H1 (cell line): ENCODE measurements at regions not wholly inside any gene's neighbourhood (a gene's known extent, or its start where the extent isn't known, plus 50 kb on each side); places are given as distances from the start of the nearest gene placed in this dataset.

Experiments
- CTCF ChIA-PET: fragments of 300-600 bp; sonication (Branson Sonifier 250); formaldehyde crosslinking; loops from one replicate; lab custom pipeline; 2021; ENCODE audit not compliant: partially characterized antibody; lab: Charles Lee
- POLR2A ChIA-PET: fragments of 300-600 bp; sonication (Branson Sonifier 250); formaldehyde crosslinking; loops from one replicate; lab custom pipeline; 2021; ENCODE audit warnings: inconsistent platforms; ENCODE audit not compliant: partially characterized antibody; lab: Charles Lee
- DNase-seq, 2 experiments: peaks; one replicate each; pipeline versions ENCODE4 v3.0.0 to v3.0.0-alpha.2; 2010 to 2022; ENCODE audit warnings: low spot score in 2 of 2, low read depth in 1 of 2, mixed read lengths in 1 of 2
- FAIRE-seq: peaks from 2 replicates; lab custom pipeline; 2011; peaks lifted over from hg19 to GRCh38; lab: Jason Lieb, UNC
- H2AFZ ChIP-seq: 2 replicates; pipeline ENCODE4 v1.8.1; 2012; ENCODE audit warnings: low read length, inconsistent platforms
- H2AK5ac ChIP-seq: 2 replicates; pipeline ENCODE4 v1.6.1; 2013; ENCODE audit warnings: low read depth, low read length
- H2BK120ac ChIP-seq: replicated peaks from 2 replicates; pipeline ENCODE3; 2013; ENCODE audit warnings: low read depth, low read length, inconsistent platforms
- H2BK12ac ChIP-seq: 2 replicates; pipeline ENCODE4 v1.6.1; 2013; ENCODE audit warnings: low read depth, low read length
- H2BK15ac ChIP-seq: 2 replicates; pipeline ENCODE4 v1.6.1; 2013; ENCODE audit warnings: low read length
- H2BK20ac ChIP-seq: 2 replicates; pipeline ENCODE4 v1.6.1; 2013; ENCODE audit warnings: low read length
- H2BK5ac ChIP-seq: 2 replicates; pipeline ENCODE4 v1.6.1; 2013; ENCODE audit warnings: low read depth, low read length
- H3K14ac ChIP-seq: 2 replicates; pipeline ENCODE4 v1.6.1; 2013; ENCODE audit warnings: inconsistent platforms; ENCODE audit not compliant: insufficient read length
- H3K18ac ChIP-seq: 2 replicates; pipeline ENCODE4 v1.6.1; 2013; ENCODE audit warnings: low read length; ENCODE audit errors: extremely low read depth
- H3K23ac ChIP-seq: 2 replicates; pipeline ENCODE4 v1.6.1; 2013; ENCODE audit warnings: inconsistent platforms; ENCODE audit not compliant: insufficient read length
- H3K23me2 ChIP-seq: 2 replicates; pipeline ENCODE4 v1.6.1; 2013; ENCODE audit warnings: low read depth, low read length
- H3K27ac ChIP-seq: 2 replicates; pipeline ENCODE4 v1.6.1; 2011; ENCODE audit warnings: low read depth, low read length, inconsistent platforms
- H3K27me3 ChIP-seq, 4 experiments: replicated peaks in 1 of 4; 1 replicate in 1 of 4; 2 replicates in 3 of 4; pipeline versions ENCODE4 v1.6.1 to v1.8.1; 2011 to 2013; ENCODE audit warnings: low read length in 3 of 4, mild to moderate bottlenecking in 3 of 4, inconsistent platforms in 2 of 4, mixed read lengths in 2 of 4, moderate library complexity in 1 of 4; ENCODE audit not compliant: control insufficient read depth in 3 of 4, insufficient read depth in 3 of 4; ENCODE audit errors: extremely low read depth in 1 of 4
- H3K36me3 ChIP-seq, 4 experiments: 2 replicates each; pipeline versions ENCODE4 v1.6.1 to v1.8.1; 2011 to 2013; ENCODE audit warnings: mild to moderate bottlenecking in 4 of 4, low read length in 3 of 4, moderate library complexity in 2 of 4, control low read depth in 1 of 4, inconsistent platforms in 1 of 4; ENCODE audit not compliant: insufficient read depth in 4 of 4, control insufficient read depth in 2 of 4
- H3K4ac ChIP-seq: replicated peaks from 2 replicates; pipeline ENCODE3; 2013; ENCODE audit warnings: low read length, low read depth, mixed read lengths, inconsistent platforms; ENCODE audit not compliant: insufficient read length
- H3K4me1 ChIP-seq, 4 experiments: replicated peaks in 1 of 4; 1 replicate in 1 of 4; 2 replicates in 3 of 4; pipeline versions ENCODE4 v1.6.1 to v1.8.1; 2011 to 2013; ENCODE audit warnings: low read length in 3 of 4, inconsistent platforms in 2 of 4, mixed read lengths in 1 of 4; ENCODE audit not compliant: insufficient read depth in 4 of 4, control insufficient read depth in 3 of 4
- H3K4me2 ChIP-seq, 2 experiments: 2 replicates each; pipeline versions ENCODE4 v1.6.1 to v1.8.1; 2011 to 2013; ENCODE audit warnings: low read depth in 2 of 2, low read length in 2 of 2, control low read depth in 1 of 2, inconsistent platforms in 1 of 2, mild to moderate bottlenecking in 1 of 2; ENCODE audit not compliant: insufficient read depth in 1 of 2
- H3K4me3 ChIP-seq, 4 experiments: fragments of 200-600, 300-600 bp in 1 of 4; sonication (generic), shearing (Covaris generic), sonication (Bioruptor Twin) in 1 of 4; 2 replicates each; pipeline versions ENCODE4 v1.5.1 to v1.8.1; 2011 to 2016; ENCODE audit warnings: low read length in 4 of 4, low read depth in 3 of 4, control low read depth in 2 of 4, inconsistent platforms in 2 of 4, mild to moderate bottlenecking in 2 of 4, mixed read lengths in 1 of 4, moderate library complexity in 1 of 4; ENCODE audit not compliant: insufficient read depth in 2 of 4; ENCODE audit errors: extremely low read depth in 1 of 4
- H3K56ac ChIP-seq: replicated peaks from 2 replicates; pipeline ENCODE3; 2013; ENCODE audit warnings: low read depth, mild to moderate bottlenecking, mixed read lengths, low read length, inconsistent platforms; ENCODE audit not compliant: insufficient read length
- H3K79me1 ChIP-seq: 2 replicates; pipeline ENCODE4 v1.6.1; 2013; ENCODE audit warnings: low read depth, low read length, control low read depth
- H3K79me2 ChIP-seq, 2 experiments: 2 replicates each; pipeline versions ENCODE4 v1.6.1 to v1.8.1; 2012 to 2013; ENCODE audit warnings: low read length in 2 of 2, mild to moderate bottlenecking in 2 of 2, inconsistent platforms in 1 of 2; ENCODE audit not compliant: insufficient read depth in 2 of 2, control insufficient read depth in 1 of 2
- H3K9ac ChIP-seq, 4 experiments: replicated peaks in 1 of 4; 1 replicate in 1 of 4; 2 replicates in 3 of 4; pipeline versions ENCODE4 v1.6.1 to v1.8.1; 2011 to 2013; ENCODE audit warnings: low read depth in 3 of 4, low read length in 3 of 4, control low read depth in 2 of 4, mild to moderate bottlenecking in 2 of 4, moderate library complexity in 2 of 4, inconsistent platforms in 1 of 4; ENCODE audit errors: extremely low read depth in 1 of 4
- H3K9me3 ChIP-seq, 2 experiments: 2 replicates each; pipeline versions ENCODE4 v1.6.1 to v1.8.1; 2012 to 2013; ENCODE audit warnings: mild to moderate bottlenecking in 2 of 2, moderate library complexity in 2 of 2, control low read depth in 1 of 2, inconsistent platforms in 1 of 2, low read depth in 1 of 2, low read length in 1 of 2, mixed read lengths in 1 of 2; ENCODE audit not compliant: insufficient read depth in 2 of 2
- H4K20me1 ChIP-seq, 2 experiments: replicated peaks in 1 of 2; 2 replicates each; pipeline versions ENCODE3 to v1.8.1; 2011 to 2013; ENCODE audit warnings: inconsistent platforms in 2 of 2, low read length in 2 of 2, mild to moderate bottlenecking in 1 of 2; ENCODE audit not compliant: insufficient read depth in 2 of 2, control insufficient read depth in 1 of 2
- H4K5ac ChIP-seq: 2 replicates; pipeline ENCODE4 v1.6.1; 2013; ENCODE audit warnings: low read length, low read depth, mixed read lengths, inconsistent platforms; ENCODE audit not compliant: insufficient read length
- H4K8ac ChIP-seq: 2 replicates; pipeline ENCODE4 v1.8.0; 2013; ENCODE audit warnings: mild to moderate bottlenecking, moderate library complexity, low read length, inconsistent platforms; ENCODE audit not compliant: insufficient read depth; ENCODE audit errors: extremely low read depth
- H4K91ac ChIP-seq: replicated peaks from 2 replicates; pipeline ENCODE3; 2013; ENCODE audit warnings: low read length, mixed read lengths, inconsistent platforms; ENCODE audit not compliant: insufficient read length
- BACH1 ChIP-seq: IDR thresholded peaks from 2 replicates; pipeline ENCODE4 v1.6.1; 2012; ENCODE audit warnings: low read length, improper control_type of control experiment
- BCL11A ChIP-seq, 2 experiments: IDR thresholded peaks; one replicate each; pipeline ENCODE4 v1.6.1; 2011; ENCODE audit warnings: low read depth in 2 of 2, low read length in 2 of 2, mild to moderate bottlenecking in 2 of 2
- BRCA1 ChIP-seq: IDR thresholded peaks from 2 replicates; pipeline ENCODE4 v1.6.1; 2012; ENCODE audit warnings: low read depth, low read length, improper control_type of control experiment
- EZH2 ChIP-seq: fragments of 200-600 bp; sonication (generic); IDR thresholded peaks from 2 replicates; pipeline ENCODE4 v1.7.1; 2012; ENCODE audit warnings: low read depth, mild to moderate bottlenecking, moderate library complexity, low read length, inconsistent platforms; ENCODE audit not compliant: severe bottlenecking
- GABPA ChIP-seq: IDR thresholded peaks from 2 replicates; pipeline ENCODE4 v1.6.1; 2011; ENCODE audit warnings: mild to moderate bottlenecking, low read length, moderate library complexity, borderline replicate concordance; ENCODE audit not compliant: insufficient read depth
- KDM1A ChIP-seq: fragments of 200-600, 300-600 bp; sonication (generic); IDR thresholded peaks from 2 replicates; pipeline ENCODE4 v1.7.1; 2016; ENCODE audit warnings: mild to moderate bottlenecking, low read length, borderline replicate concordance
- KDM5A ChIP-seq: fragments of 200-600 bp; IDR thresholded peaks from 2 replicates; pipeline ENCODE4 v1.7.1; 2012; ENCODE audit warnings: mild to moderate bottlenecking, low read length, inconsistent platforms, mixed read lengths
- POU5F1 ChIP-seq: IDR thresholded peaks from 2 replicates; pipeline ENCODE4 v1.6.1; 2011; ENCODE audit warnings: low read depth, mild to moderate bottlenecking, low read length, moderate library complexity
- RFX5 ChIP-seq: IDR thresholded peaks from 2 replicates; pipeline ENCODE4 v1.6.1; 2011; ENCODE audit warnings: low read depth, low read length, improper control_type of control experiment, borderline replicate concordance
- RXRA ChIP-seq: IDR thresholded peaks from 2 replicates; pipeline ENCODE4 v1.6.1; 2011; ENCODE audit warnings: low read depth, mild to moderate bottlenecking, low read length, moderate library complexity; ENCODE audit not compliant: insufficient read depth
- TCF12 ChIP-seq: IDR thresholded peaks from 2 replicates; pipeline ENCODE4 v1.6.1; 2011; ENCODE audit warnings: low read depth, mild to moderate bottlenecking, low read length
- USF2 ChIP-seq: IDR thresholded peaks from 2 replicates; pipeline ENCODE4 v1.6.1; 2011; ENCODE audit warnings: low read length, improper control_type of control experiment
- WGBS, 2 experiments: shearing (Covaris generic) in 1 of 2; methylation state at CpG; one replicate each; pipeline versions ENCODE4 v1.1.6 to v1.1.7; 2013 to 2015; ENCODE audit warnings: low lambda C conversion rate in 2 of 2, mixed read lengths in 2 of 2, inconsistent platforms in 1 of 2, low coverage in 1 of 2, missing lambda C conversion rate in 1 of 2; ENCODE audit not compliant: insufficient replicate concordance in 2 of 2, insufficient coverage in 1 of 2, insufficient read length in 1 of 2; ENCODE audit errors: extremely low coverage in 1 of 2, missing lambda C conversion rate in 1 of 2; 5-methylcytosine and 5-hydroxymethylcytosine counted together

- ChIA-PET CTCF (no interaction called here), POLR2A (no interaction called here)
- Histone ChIP-seq H3K9me3 (no peaks in the 10 kb centered on the region), H3K23me2 (no peaks in the 10 kb centered on the region), H2AK5ac (no peak overlapping the region), H3K36me3 (no peaks in the 10 kb centered on the region), H4K20me1 (no peaks in the 10 kb centered on the region), H3K79me1 (no peaks in the 10 kb centered on the region), H3K4me3 (no peak overlapping the region), H3K4me1 (no peaks in the 10 kb centered on the region), H2BK5ac (no peak overlapping the region), H2AFZ (no peak overlapping the region), H3K27ac (no peak overlapping the region), H2BK12ac (no peak overlapping the region), H3K4me2 (no peak overlapping the region), H2BK120ac (no peak overlapping the region), H3K56ac (no peak overlapping the region), H4K91ac (no peak overlapping the region), H2BK15ac (no peak overlapping the region), H4K8ac (no peak overlapping the region), H4K5ac (no peak overlapping the region), H3K9ac (no peak overlapping the region), H2BK20ac (no peak overlapping the region), H3K18ac (no peak overlapping the region), H3K23ac (no peak overlapping the region), H3K27me3 (no peaks in the 10 kb centered on the region), H3K79me2 (no peaks in the 10 kb centered on the region), H3K4ac (no peak overlapping the region), H3K14ac (no peak overlapping the region)
- TF ChIP-seq USF2 (no peak), BCL11A (IDR thresholded peaks at IDR 0.05; ENCODE audit: low read depth in 2 of 2, low read length in 2 of 2) (no peak), KDM1A (no peak), POU5F1 (no peak), EZH2 (no peak), TCF12 (no peak), RXRA (no peak), GABPA (no peak), BACH1 (no peak), BRCA1 (no peak), KDM5A (no peak), RFX5 (no peak)
- DNase-seq (no peak), FAIRE-seq (no peak)
- WGBS, 2 experiments = 89% methylated on average over 6 of the region's 6 CpGs; no CpG with 5 or more reads in 1 of the 2 experiments
Measured at GRCh38 chr7:113804475-113805095, 114.2 kb downstream of the PPP1R3A start.
